Right lobe of liver (tissue), 4 donors: ENCODE measurements at regions not wholly inside any gene's neighbourhood (a gene's known extent, or its start where the extent isn't known, plus 50 kb on each side); places are given as distances from the start of the nearest gene placed in this dataset.

Source experiments
- CTCF ChIP-seq, 4 donors: fragments of 200-600 bp in 3 of 4; fragments of 450-650 bp in 1 of 4; IDR thresholded peaks; one replicate each; pipeline versions ENCODE4 v1.5.1 to v1.8.0; 2016 to 2022; ENCODE audit warnings: antibody characterized with exemption in 4 of 4, mild to moderate bottlenecking in 2 of 4
- POLR2A ChIP-seq: fragments of 450-650 bp; IDR thresholded peaks from one replicate; pipeline ENCODE4 v1.6.1; 2017; ENCODE audit warnings: antibody characterized with exemption, mild to moderate bottlenecking
- donor health status: DM: no; HTN: no; CAD: no.
- donor health status: DM: no; HTN: no; CAD: no.
- donor health status: DM: no; HTN: yes; CAD: no.

- no peak for TF ChIP-seq CTCF (IDR thresholded peaks at IDR 0.05)
- TF ChIP-seq POLR2A, result no peak
Measured at GRCh38 chr9:78502566-78502965, 205.6 kb downstream of the PSAT1 start.
